HG03575 (cell line): ENCODE measurements at regions not wholly inside any gene's neighbourhood (a gene's known extent, or its start where the extent isn't known, plus 50 kb on each side); places are given as distances from the start of the nearest gene placed in this dataset.
"Not testable (repeated sequence)": the region's sequence is repeated elsewhere in the genome, so short reads cannot be mapped to it uniquely, and the experiment has no call there.

Experiments
- ATAC-seq: cut with Tn5 transposase; IDR thresholded peaks from one replicate; pipeline ENCODE4 v1.9.1; 2021; ENCODE audit not compliant: unreplicated experiment, insufficient number of reproducible peaks, low FRiP score; ENCODE audit errors: extremely low read depth

GRCh38 chr3:163698221-163698620 lies 1380.1 kb downstream of the SI start:
- ATAC-seq, result not testable (repeated sequence)

GRCh38 chr3:163692494-163692893 lies 1385.8 kb downstream of the SI start:
- no peak for ATAC-seq

- ATAC-seq, result no peak
These were observed 1393.6 kb downstream of the SI start for GRCh38 chr3:163684651-163685050.

- ATAC-seq, result no peak
These were observed 1405.3 kb downstream of the SI start for GRCh38 chr3:163672954-163673353.

- no peak for ATAC-seq
These were observed 1407.1 kb downstream of the SI start for GRCh38 chr3:163671201-163671600.

- no peak for ATAC-seq
These were observed 1413.8 kb downstream of the SI start for GRCh38 chr3:163664466-163664865.

GRCh38 chr3:163657088-163657487 lies 1421.2 kb downstream of the SI start:
- ATAC-seq, result no peak

- no peak for ATAC-seq
These were observed 1423.3 kb downstream of the SI start for GRCh38 chr3:163655021-163655420.

- ATAC-seq, result no peak
These were observed 1434.1 kb downstream of the SI start for GRCh38 chr3:163644172-163644571.

GRCh38 chr3:163632722-163633121 lies 1445.6 kb downstream of the SI start:
- no peak for ATAC-seq

- ATAC-seq, result no peak
These were observed 1451.5 kb downstream of the SI start for GRCh38 chr3:163626753-163627152.

- no peak for ATAC-seq
These were observed 1455.9 kb downstream of the SI start for GRCh38 chr3:163622384-163622783.

- no peak for ATAC-seq
These were observed 1463.4 kb downstream of the SI start for GRCh38 chr3:163614886-163615285.

GRCh38 chr3:163605915-163606314 lies 1472.4 kb downstream of the SI start:
- ATAC-seq, result no peak

GRCh38 chr3:163601426-163601825 lies 1476.9 kb downstream of the SI start:
- ATAC-seq, result no peak

GRCh38 chr3:163587342-163587741 lies 1491.0 kb downstream of the SI start:
- ATAC-seq, result no peak

- ATAC-seq, result no peak
These were observed 1495.3 kb downstream of the SI start for GRCh38 chr3:163582967-163583366.

GRCh38 chr3:163577271-163577670 lies 1501.0 kb downstream of the SI start:
- ATAC-seq, result no peak

GRCh38 chr3:163576314-163576713 lies 1502.0 kb downstream of the SI start:
- ATAC-seq, result no peak

- ATAC-seq, result no peak
These were observed 1505.0 kb downstream of the SI start for GRCh38 chr3:163573324-163573723.

GRCh38 chr3:163572856-163573255 lies 1505.4 kb downstream of the SI start:
- no peak for ATAC-seq

- ATAC-seq, result no peak
These were observed 1514.8 kb downstream of the SI start for GRCh38 chr3:163563485-163563884.
